H1 (cell line): ENCODE measurements at regions not wholly inside any gene's neighbourhood (a gene's known extent, or its start where the extent isn't known, plus 50 kb on each side); places are given as distances from the start of the nearest gene placed in this dataset.

Experiments
- CTCF ChIA-PET: fragments of 300-600 bp; sonication (Branson Sonifier 250); formaldehyde crosslinking; loops from one replicate; lab custom pipeline; 2021; ENCODE audit not compliant: partially characterized antibody; lab: Charles Lee
- POLR2A ChIA-PET: fragments of 300-600 bp; sonication (Branson Sonifier 250); formaldehyde crosslinking; loops from one replicate; lab custom pipeline; 2021; ENCODE audit warnings: inconsistent platforms; ENCODE audit not compliant: partially characterized antibody; lab: Charles Lee
- DNase-seq, 2 experiments: peaks; one replicate each; pipeline versions ENCODE4 v3.0.0 to v3.0.0-alpha.2; 2010 to 2022; ENCODE audit warnings: low spot score in 2 of 2, low read depth in 1 of 2, mixed read lengths in 1 of 2
- FAIRE-seq: peaks from 2 replicates; lab custom pipeline; 2011; peaks lifted over from hg19 to GRCh38; lab: Jason Lieb, UNC
- H2AFZ ChIP-seq: 2 replicates; pipeline ENCODE4 v1.8.1; 2012; ENCODE audit warnings: low read length, inconsistent platforms
- H2AK5ac ChIP-seq: 2 replicates; pipeline ENCODE4 v1.6.1; 2013; ENCODE audit warnings: low read depth, low read length
- H2BK120ac ChIP-seq: replicated peaks from 2 replicates; pipeline ENCODE3; 2013; ENCODE audit warnings: low read depth, low read length, inconsistent platforms
- H2BK12ac ChIP-seq: 2 replicates; pipeline ENCODE4 v1.6.1; 2013; ENCODE audit warnings: low read depth, low read length
- H2BK15ac ChIP-seq: 2 replicates; pipeline ENCODE4 v1.6.1; 2013; ENCODE audit warnings: low read length
- H2BK20ac ChIP-seq: 2 replicates; pipeline ENCODE4 v1.6.1; 2013; ENCODE audit warnings: low read length
- H2BK5ac ChIP-seq: 2 replicates; pipeline ENCODE4 v1.6.1; 2013; ENCODE audit warnings: low read depth, low read length
- H3K14ac ChIP-seq: 2 replicates; pipeline ENCODE4 v1.6.1; 2013; ENCODE audit warnings: inconsistent platforms; ENCODE audit not compliant: insufficient read length
- H3K18ac ChIP-seq: 2 replicates; pipeline ENCODE4 v1.6.1; 2013; ENCODE audit warnings: low read length; ENCODE audit errors: extremely low read depth
- H3K23ac ChIP-seq: 2 replicates; pipeline ENCODE4 v1.6.1; 2013; ENCODE audit warnings: inconsistent platforms; ENCODE audit not compliant: insufficient read length
- H3K23me2 ChIP-seq: 2 replicates; pipeline ENCODE4 v1.6.1; 2013; ENCODE audit warnings: low read depth, low read length
- H3K27ac ChIP-seq: 2 replicates; pipeline ENCODE4 v1.6.1; 2011; ENCODE audit warnings: low read depth, low read length, inconsistent platforms
- H3K27me3 ChIP-seq, 4 experiments: replicated peaks in 1 of 4; 1 replicate in 1 of 4; 2 replicates in 3 of 4; pipeline versions ENCODE4 v1.6.1 to v1.8.1; 2011 to 2013; ENCODE audit warnings: low read length in 3 of 4, mild to moderate bottlenecking in 3 of 4, inconsistent platforms in 2 of 4, mixed read lengths in 2 of 4, moderate library complexity in 1 of 4; ENCODE audit not compliant: control insufficient read depth in 3 of 4, insufficient read depth in 3 of 4; ENCODE audit errors: extremely low read depth in 1 of 4
- H3K36me3 ChIP-seq, 4 experiments: 2 replicates each; pipeline versions ENCODE4 v1.6.1 to v1.8.1; 2011 to 2013; ENCODE audit warnings: mild to moderate bottlenecking in 4 of 4, low read length in 3 of 4, moderate library complexity in 2 of 4, control low read depth in 1 of 4, inconsistent platforms in 1 of 4; ENCODE audit not compliant: insufficient read depth in 4 of 4, control insufficient read depth in 2 of 4
- H3K4ac ChIP-seq: replicated peaks from 2 replicates; pipeline ENCODE3; 2013; ENCODE audit warnings: low read length, low read depth, mixed read lengths, inconsistent platforms; ENCODE audit not compliant: insufficient read length
- H3K4me1 ChIP-seq, 4 experiments: replicated peaks in 1 of 4; 1 replicate in 1 of 4; 2 replicates in 3 of 4; pipeline versions ENCODE4 v1.6.1 to v1.8.1; 2011 to 2013; ENCODE audit warnings: low read length in 3 of 4, inconsistent platforms in 2 of 4, mixed read lengths in 1 of 4; ENCODE audit not compliant: insufficient read depth in 4 of 4, control insufficient read depth in 3 of 4
- H3K4me2 ChIP-seq, 2 experiments: 2 replicates each; pipeline versions ENCODE4 v1.6.1 to v1.8.1; 2011 to 2013; ENCODE audit warnings: low read depth in 2 of 2, low read length in 2 of 2, control low read depth in 1 of 2, inconsistent platforms in 1 of 2, mild to moderate bottlenecking in 1 of 2; ENCODE audit not compliant: insufficient read depth in 1 of 2
- H3K4me3 ChIP-seq, 4 experiments: fragments of 200-600, 300-600 bp in 1 of 4; sonication (generic), shearing (Covaris generic), sonication (Bioruptor Twin) in 1 of 4; 2 replicates each; pipeline versions ENCODE4 v1.5.1 to v1.8.1; 2011 to 2016; ENCODE audit warnings: low read length in 4 of 4, low read depth in 3 of 4, control low read depth in 2 of 4, inconsistent platforms in 2 of 4, mild to moderate bottlenecking in 2 of 4, mixed read lengths in 1 of 4, moderate library complexity in 1 of 4; ENCODE audit not compliant: insufficient read depth in 2 of 4; ENCODE audit errors: extremely low read depth in 1 of 4
- H3K56ac ChIP-seq: replicated peaks from 2 replicates; pipeline ENCODE3; 2013; ENCODE audit warnings: low read depth, mild to moderate bottlenecking, mixed read lengths, low read length, inconsistent platforms; ENCODE audit not compliant: insufficient read length
- H3K79me1 ChIP-seq: 2 replicates; pipeline ENCODE4 v1.6.1; 2013; ENCODE audit warnings: low read depth, low read length, control low read depth
- H3K79me2 ChIP-seq, 2 experiments: 2 replicates each; pipeline versions ENCODE4 v1.6.1 to v1.8.1; 2012 to 2013; ENCODE audit warnings: low read length in 2 of 2, mild to moderate bottlenecking in 2 of 2, inconsistent platforms in 1 of 2; ENCODE audit not compliant: insufficient read depth in 2 of 2, control insufficient read depth in 1 of 2
- H3K9ac ChIP-seq, 4 experiments: replicated peaks in 1 of 4; 1 replicate in 1 of 4; 2 replicates in 3 of 4; pipeline versions ENCODE4 v1.6.1 to v1.8.1; 2011 to 2013; ENCODE audit warnings: low read depth in 3 of 4, low read length in 3 of 4, control low read depth in 2 of 4, mild to moderate bottlenecking in 2 of 4, moderate library complexity in 2 of 4, inconsistent platforms in 1 of 4; ENCODE audit errors: extremely low read depth in 1 of 4
- H3K9me3 ChIP-seq, 2 experiments: 2 replicates each; pipeline versions ENCODE4 v1.6.1 to v1.8.1; 2012 to 2013; ENCODE audit warnings: mild to moderate bottlenecking in 2 of 2, moderate library complexity in 2 of 2, control low read depth in 1 of 2, inconsistent platforms in 1 of 2, low read depth in 1 of 2, low read length in 1 of 2, mixed read lengths in 1 of 2; ENCODE audit not compliant: insufficient read depth in 2 of 2
- H4K20me1 ChIP-seq, 2 experiments: replicated peaks in 1 of 2; 2 replicates each; pipeline versions ENCODE3 to v1.8.1; 2011 to 2013; ENCODE audit warnings: inconsistent platforms in 2 of 2, low read length in 2 of 2, mild to moderate bottlenecking in 1 of 2; ENCODE audit not compliant: insufficient read depth in 2 of 2, control insufficient read depth in 1 of 2
- H4K5ac ChIP-seq: 2 replicates; pipeline ENCODE4 v1.6.1; 2013; ENCODE audit warnings: low read length, low read depth, mixed read lengths, inconsistent platforms; ENCODE audit not compliant: insufficient read length
- H4K8ac ChIP-seq: 2 replicates; pipeline ENCODE4 v1.8.0; 2013; ENCODE audit warnings: mild to moderate bottlenecking, moderate library complexity, low read length, inconsistent platforms; ENCODE audit not compliant: insufficient read depth; ENCODE audit errors: extremely low read depth
- H4K91ac ChIP-seq: replicated peaks from 2 replicates; pipeline ENCODE3; 2013; ENCODE audit warnings: low read length, mixed read lengths, inconsistent platforms; ENCODE audit not compliant: insufficient read length
- ASH2L ChIP-seq: fragments of 200-600, 300-600 bp; sonication (generic); IDR thresholded peaks from one replicate; pipeline ENCODE4 v1.7.1; 2017; ENCODE audit warnings: low read length
- CBX5 ChIP-seq: fragments of 300-800, 300-1000 bp; sonication (generic); IDR thresholded peaks from 2 replicates; pipeline ENCODE4 v1.7.1; 2016; ENCODE audit warnings: antibody characterized with exemption, low read length, low read depth
- CBX8 ChIP-seq: fragments of 300-800, 300-1000 bp; sonication (generic); IDR thresholded peaks from 2 replicates; pipeline ENCODE4 v1.7.1; 2016; ENCODE audit warnings: low read depth, low read length, borderline replicate concordance
- CTBP2 ChIP-seq: IDR thresholded peaks from 2 replicates; pipeline ENCODE4 v1.7.0; 2011; ENCODE audit warnings: borderline replicate concordance, mild to moderate bottlenecking, moderate library complexity, mixed read lengths, low read length; ENCODE audit not compliant: insufficient read depth, insufficient read length
- GABPA ChIP-seq: IDR thresholded peaks from 2 replicates; pipeline ENCODE4 v1.6.1; 2011; ENCODE audit warnings: mild to moderate bottlenecking, low read length, moderate library complexity, borderline replicate concordance; ENCODE audit not compliant: insufficient read depth
- KDM1A ChIP-seq: fragments of 200-600, 300-600 bp; sonication (generic); IDR thresholded peaks from 2 replicates; pipeline ENCODE4 v1.7.1; 2016; ENCODE audit warnings: mild to moderate bottlenecking, low read length, borderline replicate concordance
- SIRT6 ChIP-seq: IDR thresholded peaks from one replicate; pipeline ENCODE4 v1.7.1; 2012; ENCODE audit warnings: low read length, inconsistent platforms
- TAF7 ChIP-seq: optimal IDR thresholded peaks from 2 replicates; pipeline ENCODE3; 2011; ENCODE audit warnings: low read depth, mild to moderate bottlenecking, inconsistent platforms, low read length, moderate library complexity, borderline replicate concordance
- TBP ChIP-seq: IDR thresholded peaks from 2 replicates; pipeline ENCODE4 v1.6.1; 2011; ENCODE audit warnings: low read depth, low read length, improper control_type of control experiment
- ZNF274 ChIP-seq: IDR thresholded peaks from 2 replicates; pipeline ENCODE4 v1.7.0; 2012; ENCODE audit warnings: low read length, borderline replicate concordance; ENCODE audit errors: extremely low read depth
- WGBS, 2 experiments: shearing (Covaris generic) in 1 of 2; methylation state at CpG; one replicate each; pipeline versions ENCODE4 v1.1.6 to v1.1.7; 2013 to 2015; ENCODE audit warnings: low lambda C conversion rate in 2 of 2, mixed read lengths in 2 of 2, inconsistent platforms in 1 of 2, low coverage in 1 of 2, missing lambda C conversion rate in 1 of 2; ENCODE audit not compliant: insufficient replicate concordance in 2 of 2, insufficient coverage in 1 of 2, insufficient read length in 1 of 2; ENCODE audit errors: extremely low coverage in 1 of 2, missing lambda C conversion rate in 1 of 2; 5-methylcytosine and 5-hydroxymethylcytosine counted together
- TF ChIP-seq, protein P1 (sequence below): IDR thresholded peaks from 2 replicates; pipeline ENCODE4 v1.6.1; 2012; ENCODE audit warnings: inconsistent platforms

DNA sequence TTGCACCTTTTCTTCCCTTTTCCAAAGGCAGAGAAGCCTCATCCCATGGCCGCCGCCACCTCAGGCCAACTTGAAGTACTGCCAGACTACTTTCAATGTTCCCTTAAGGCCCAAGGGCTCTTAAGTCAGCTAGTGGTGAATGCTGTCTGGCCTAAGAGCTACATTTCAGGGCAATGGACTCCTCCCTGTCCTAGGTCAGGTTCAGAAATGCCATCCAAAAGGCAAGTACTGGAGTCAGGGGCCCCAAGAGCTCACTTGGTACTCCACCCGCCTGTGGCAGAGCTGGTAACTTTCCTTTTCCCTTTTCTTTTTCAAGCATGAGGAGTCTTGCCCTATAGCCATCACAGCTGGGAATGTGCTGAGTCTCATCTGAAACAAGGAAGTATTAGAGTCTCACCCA lies 327.1 kb downstream of the NAP1L3 start:
- H2AK5ac ChIP-seq, result no peak overlapping the region
- H3K4me3 ChIP-seq, result no peak overlapping the region
- CTCF ChIA-PET, result interaction anchor here (0.7 kb wide), 1 partner anchor 49 kb away, joined by 3 read pairs; no protein-coding TSS in a partner anchor
- no peaks in the 10 kb centered on the region for H4K20me1 ChIP-seq
- no peak overlapping the region for H2BK15ac ChIP-seq
- no peak overlapping the region for H4K5ac ChIP-seq
- no peak overlapping the region for H4K8ac ChIP-seq
- peaks cover 0 to 3% (median under 1%) of the 10 kb centered on the region in 4 experiments; a peak in 2 of 7 replicates for H3K4me1 ChIP-seq
- 100% methylated on average over 3 of the region's 3 CpGs; no CpG with 5 or more reads in 1 of the 2 experiments for WGBS, 2 experiments
- no peaks in the 10 kb centered on the region for H3K79me1 ChIP-seq
- H2AFZ ChIP-seq, result no peak overlapping the region
- no peak overlapping the region for H3K4me2 ChIP-seq
- H3K27ac ChIP-seq, result no peak overlapping the region
- H2BK5ac ChIP-seq, result no peak overlapping the region
- H3K9me3 ChIP-seq, result no peaks in the 10 kb centered on the region
- H3K23me2 ChIP-seq, result no peaks in the 10 kb centered on the region
- no peak for FAIRE-seq
- no peak overlapping the region for H3K9ac ChIP-seq
- no peaks in the 10 kb centered on the region for H3K79me2 ChIP-seq
- no peak overlapping the region for H2BK120ac ChIP-seq
- H3K23ac ChIP-seq, result no peak overlapping the region
- H3K36me3 ChIP-seq, result no peaks in the 10 kb centered on the region
- H2BK12ac ChIP-seq, result no peak overlapping the region
- H4K91ac ChIP-seq, result no peak overlapping the region
- H3K18ac ChIP-seq, result no peak overlapping the region
- H3K27me3 ChIP-seq, result no peaks in the 10 kb centered on the region
- no peak overlapping the region for H2BK20ac ChIP-seq
- DNase-seq, result no peak
- H3K4ac ChIP-seq, result no peak overlapping the region
- H3K14ac ChIP-seq, result no peak overlapping the region
- H3K56ac ChIP-seq, result no peak overlapping the region
- POLR2A ChIA-PET, result no interaction called here
- TF ChIP-seq, protein P1, sequence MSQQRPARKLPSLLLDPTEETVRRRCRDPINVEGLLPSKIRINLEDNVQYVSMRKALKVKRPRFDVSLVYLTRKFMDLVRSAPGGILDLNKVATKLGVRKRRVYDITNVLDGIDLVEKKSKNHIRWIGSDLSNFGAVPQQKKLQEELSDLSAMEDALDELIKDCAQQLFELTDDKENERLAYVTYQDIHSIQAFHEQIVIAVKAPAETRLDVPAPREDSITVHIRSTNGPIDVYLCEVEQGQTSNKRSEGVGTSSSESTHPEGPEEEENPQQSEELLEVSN, result no peak
- TF ChIP-seq ASH2L (no peak), CBX8 (no peak), ZNF274 (no peak), KDM1A (no peak), TBP (no peak), CBX5 (no peak), TAF7 (no peak), GABPA (no peak), SIRT6 (no peak), CTBP2 (no peak)
